Right lobe of liver (tissue), 4 donors: ENCODE measurements at regions not wholly inside any gene's neighbourhood (a gene's known extent, or its start where the extent isn't known, plus 50 kb on each side); places are given as distances from the start of the nearest gene placed in this dataset.

Experiments used
- CTCF ChIP-seq, 4 donors: fragments of 200-600 bp in 3 of 4; fragments of 450-650 bp in 1 of 4; IDR thresholded peaks; one replicate each; pipeline versions ENCODE4 v1.5.1 to v1.8.0; 2016 to 2022; ENCODE audit warnings: antibody characterized with exemption in 4 of 4, mild to moderate bottlenecking in 2 of 4
- POLR2A ChIP-seq: fragments of 450-650 bp; IDR thresholded peaks from one replicate; pipeline ENCODE4 v1.6.1; 2017; ENCODE audit warnings: antibody characterized with exemption, mild to moderate bottlenecking
- donor health status: DM: no; HTN: no; CAD: no.
- donor health status: DM: no; HTN: no; CAD: no.
- donor health status: DM: no; HTN: yes; CAD: no.

- TF ChIP-seq CTCF (IDR thresholded peaks at IDR 0.05) (no peak), POLR2A (no peak)
These were observed 164.3 kb downstream of the PDHA2 start for GRCh38 chr4:96003951-96004740.
